ENCODE measurements at regions not wholly inside any gene's neighbourhood (a gene's known extent, or its start where the extent isn't known, plus 50 kb on each side); places are given as distances from the start of the nearest gene placed in this dataset.

- TF ChIP-seq POLR2AphosphoS5 (IDR thresholded peaks at IDR 0.05; ENCODE audit: borderline replicate concordance, low read depth, low read length), result no peak
- TF ChIP-seq FOXP2 (optimal IDR thresholded peaks at IDR 0.05; ENCODE audit: control extremely low read depth, extremely low read length, insufficient read depth), result no peak
Measured at GRCh38 chr5:73303148-73304079, 130.4 kb downstream of the TMEM174 start.
